NCI-H2196 (cell line): ENCODE measurements at regions not wholly inside any gene's neighbourhood (a gene's known extent, or its start where the extent isn't known, plus 50 kb on each side); places are given as distances from the start of the nearest gene placed in this dataset.

ENCODE experiments used
- DNase-seq: peaks from one replicate; lab custom pipeline; 2025; ENCODE audit not compliant: unreplicated experiment; lab: John Stamatoyannopoulos, UW

- no peak for DNase-seq
Measured at GRCh38 chr2:120988051-120988699, 252.5 kb downstream of the GLI2 start.

GRCh38 chr2:120988700-120989511 is 253.2 kb downstream of the GLI2 start:
- no peak for DNase-seq

- DNase-seq: no peak
Measured at GRCh38 chr2:120989512-120990441, 254.1 kb downstream of the GLI2 start.

DNA sequence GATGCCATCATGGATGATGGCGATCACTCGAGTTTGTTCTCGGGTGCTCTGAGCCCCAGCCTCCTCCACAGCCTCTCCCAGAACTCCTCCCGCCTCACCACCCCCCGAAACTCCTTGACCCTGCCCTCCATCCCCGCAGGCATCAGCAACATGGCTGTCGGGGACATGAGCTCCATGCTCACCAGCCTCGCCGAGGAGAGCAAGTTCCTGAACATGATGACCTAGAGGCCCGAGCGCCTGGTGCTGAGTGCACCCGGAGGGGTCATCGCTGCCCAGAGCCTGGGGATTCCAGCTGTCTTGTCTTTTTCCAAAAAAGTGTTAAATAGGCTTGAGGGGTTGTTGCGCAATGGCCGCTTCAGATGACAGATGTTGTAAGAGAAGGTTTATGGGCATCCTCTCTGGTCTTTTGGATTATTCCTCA is 254.8 kb downstream of the GLI2 start:
- DNase-seq: no peak

GRCh38 chr2:120991441-120991840 is 255.8 kb downstream of the GLI2 start:
- no peak for DNase-seq

- no peak for DNase-seq
Measured at GRCh38 chr2:120992791-120993555, 257.3 kb downstream of the GLI2 start.

DNA sequence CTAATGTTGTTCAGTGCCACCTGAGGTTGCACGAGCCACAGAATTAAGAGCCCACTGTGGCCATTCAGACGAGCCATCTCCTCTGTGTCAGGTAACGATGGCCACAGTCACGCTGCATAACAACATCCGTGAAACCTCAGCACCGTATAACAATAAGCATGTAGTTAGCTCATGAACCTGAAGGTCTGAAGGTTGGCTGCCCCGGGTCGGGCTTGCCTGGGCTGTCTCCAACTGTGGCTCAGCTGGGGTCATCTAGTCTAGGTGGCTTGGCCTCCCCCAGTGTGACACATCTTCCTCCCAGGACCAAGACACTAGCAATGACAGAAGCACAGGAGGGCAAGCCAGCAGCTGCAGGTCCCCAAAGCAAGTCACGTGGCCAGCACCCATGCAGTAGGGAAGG is 258.0 kb downstream of the GLI2 start:
- no peak for DNase-seq

DNA sequence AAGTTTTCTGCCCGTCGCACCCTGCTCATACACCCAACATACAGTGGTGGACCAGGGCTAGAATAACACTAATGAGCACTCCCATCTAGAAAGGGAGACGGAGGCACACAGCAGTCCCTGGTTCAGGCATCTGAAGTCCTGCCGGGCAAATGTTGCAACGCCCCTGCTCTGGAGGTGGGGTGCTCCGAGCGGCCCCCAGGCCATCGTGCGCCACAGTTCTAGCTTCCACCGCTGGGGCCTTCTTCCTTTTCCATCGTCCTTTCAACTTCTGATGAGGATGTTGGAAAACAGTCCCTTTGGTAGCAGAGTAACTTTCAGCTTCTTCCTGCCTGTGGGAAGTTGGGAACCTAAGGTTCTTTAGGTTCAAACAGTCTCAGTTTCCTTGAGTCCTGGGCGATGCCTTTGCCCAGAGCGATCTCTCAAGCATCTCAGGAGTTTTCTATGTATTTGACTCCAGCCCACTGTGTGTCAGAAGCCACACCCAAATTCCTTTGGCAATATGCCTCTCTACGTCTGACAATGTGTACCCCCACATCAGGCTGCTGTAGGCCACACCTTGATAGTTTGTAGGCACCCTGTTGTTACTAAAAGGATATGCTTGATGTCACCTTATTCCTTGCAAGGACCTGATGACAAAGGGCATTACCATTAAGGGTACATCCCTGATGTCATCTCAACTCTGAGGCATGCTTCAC is 258.8 kb downstream of the GLI2 start:
- DNase-seq: no peak

DNA sequence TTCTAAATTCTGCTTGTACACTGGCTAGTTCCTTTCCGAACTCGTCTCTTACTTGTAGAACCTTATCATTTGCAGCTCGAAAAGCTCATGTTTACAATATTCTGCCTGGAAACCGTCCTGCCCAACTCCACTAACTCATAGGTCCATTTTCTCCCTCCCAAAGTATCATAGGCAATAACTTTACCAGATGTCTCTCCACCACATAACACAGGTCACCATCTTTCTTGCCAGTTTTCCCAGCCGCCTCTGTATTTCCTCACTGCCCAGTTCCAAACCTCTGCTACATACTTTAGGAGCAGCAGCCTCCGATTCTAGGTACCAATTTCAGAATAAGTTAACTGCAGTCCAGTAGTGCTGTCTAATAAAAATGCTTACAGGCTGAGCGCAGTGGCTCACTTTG is 259.5 kb downstream of the GLI2 start:
- no peak for DNase-seq

- no peak for DNase-seq
Measured at GRCh38 chr2:120995656-120996190, 260.1 kb downstream of the GLI2 start.

DNA sequence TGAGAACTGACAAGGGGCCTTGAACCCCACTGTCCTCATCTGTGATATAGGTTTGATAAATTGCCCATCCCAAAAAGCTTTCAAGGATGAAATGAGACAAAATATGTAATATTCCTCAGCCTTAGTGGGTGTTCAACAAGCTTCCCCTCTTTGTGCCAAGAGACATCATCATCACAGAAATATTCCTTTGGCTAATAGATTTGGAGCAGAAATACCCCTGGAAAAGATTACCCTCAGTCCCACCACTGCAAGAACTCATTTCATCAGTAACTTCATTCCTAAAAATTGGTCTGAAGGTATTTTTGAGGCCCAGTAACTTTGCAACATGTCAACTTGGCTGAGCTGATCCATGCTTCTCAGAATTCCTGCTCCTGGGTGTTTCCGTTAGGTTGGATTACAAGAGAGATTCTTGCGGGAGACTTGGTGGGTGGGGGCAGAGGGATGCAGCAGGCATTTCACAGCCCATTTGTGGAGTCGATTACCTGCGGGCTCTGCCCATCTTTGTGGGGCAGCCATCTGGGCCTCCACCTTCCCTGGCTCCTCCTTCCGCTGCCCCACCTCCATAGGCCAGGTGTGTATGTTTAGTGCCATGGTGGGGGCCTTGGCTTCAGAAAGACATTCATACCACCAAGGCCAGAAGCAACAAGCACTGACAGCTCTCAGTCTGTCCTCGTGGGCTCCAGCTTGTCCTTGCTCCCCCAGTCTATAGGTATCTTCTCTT is 263.9 kb downstream of the GLI2 start:
- no peak for DNase-seq

DNA sequence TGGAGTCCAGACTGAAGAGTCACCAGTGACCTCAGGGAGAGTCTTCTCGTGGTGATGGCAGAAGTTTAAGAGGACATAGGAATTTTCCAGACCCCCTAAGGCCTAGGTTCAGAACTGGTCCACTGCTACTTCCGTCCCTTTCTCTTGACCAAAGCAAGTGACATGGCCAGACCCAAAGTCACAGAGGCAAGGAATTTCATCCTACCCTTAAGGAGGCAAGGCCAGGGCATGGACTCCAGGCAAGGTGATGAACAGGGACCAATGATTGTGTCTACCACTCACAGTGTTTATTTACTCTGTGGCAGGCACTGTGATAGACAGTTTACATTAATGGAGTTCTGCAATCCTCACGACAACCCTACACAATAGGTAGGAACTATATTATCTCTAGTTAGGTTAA is 265.1 kb downstream of the GLI2 start:
- DNase-seq: no peak

DNA sequence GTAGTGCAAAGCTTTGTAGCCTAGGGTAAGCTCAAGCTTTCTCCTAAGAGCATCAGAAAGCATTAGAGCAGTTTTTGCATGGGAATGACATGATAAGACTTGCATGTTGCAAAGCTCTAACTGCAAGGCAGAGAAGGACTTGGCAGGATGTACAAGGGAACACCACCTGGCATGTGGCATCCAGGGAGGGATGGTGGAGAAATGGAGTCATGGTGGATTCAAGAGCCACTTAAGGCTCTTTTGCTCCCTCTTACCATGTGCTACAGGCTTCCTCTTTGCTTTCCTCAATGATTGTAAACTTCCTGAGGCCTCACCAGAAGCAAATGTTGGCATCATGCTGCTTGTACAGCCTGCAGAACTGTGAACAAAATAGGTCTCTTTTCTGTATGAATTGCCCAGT is 266.0 kb downstream of the GLI2 start:
- no peak for DNase-seq

- no peak for DNase-seq
Measured at GRCh38 chr2:121002597-121002996, 266.9 kb downstream of the GLI2 start.

GRCh38 chr2:121003391-121003790 is 267.7 kb downstream of the GLI2 start:
- DNase-seq: no peak

- DNase-seq: no peak
Measured at GRCh38 chr2:121004359-121004758, 268.7 kb downstream of the GLI2 start.

GRCh38 chr2:121004950-121005349 is 269.3 kb downstream of the GLI2 start:
- DNase-seq: no peak

- DNase-seq: no peak
Measured at GRCh38 chr2:121005453-121005852, 269.8 kb downstream of the GLI2 start.

DNA sequence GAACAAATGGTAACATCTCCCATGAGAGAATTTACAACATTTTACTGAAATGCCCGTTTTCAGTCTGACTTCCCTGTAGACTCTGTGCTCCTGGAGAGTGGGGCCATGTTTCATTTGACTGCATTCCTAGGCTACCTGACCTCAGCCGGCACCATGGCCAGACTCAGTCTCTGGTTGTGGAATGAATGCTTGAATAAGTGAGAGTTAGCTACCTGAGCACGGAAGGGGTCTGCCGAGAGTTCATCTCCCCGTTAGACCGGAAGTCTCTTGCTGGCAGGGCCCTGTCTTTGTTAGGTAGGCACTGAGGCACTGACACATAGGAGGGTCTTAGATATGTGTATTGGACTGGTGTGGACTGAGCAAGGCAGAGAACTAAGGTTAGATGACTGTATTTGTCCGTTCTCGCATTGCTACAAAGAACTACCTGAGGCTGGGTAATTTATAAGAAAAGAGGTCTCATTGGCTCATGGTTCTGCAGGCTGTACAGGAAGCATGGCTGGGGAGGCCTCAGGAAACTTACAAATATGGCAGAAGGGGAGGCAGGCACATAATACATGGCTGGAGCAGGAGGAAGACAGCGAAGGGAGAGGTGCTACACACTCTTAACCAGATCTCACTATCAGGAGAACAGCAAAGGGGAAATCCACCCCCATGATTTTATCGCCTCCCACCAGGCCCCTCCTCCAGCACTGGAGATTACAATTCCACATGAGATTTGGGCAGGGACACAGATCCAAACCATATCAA is 271.2 kb downstream of the GLI2 start:
- no peak for DNase-seq
